HPDE6-E6E7 (cell line): ENCODE measurements at regions not wholly inside any gene's neighbourhood (a gene's known extent, or its start where the extent isn't known, plus 50 kb on each side); places are given as distances from the start of the nearest gene placed in this dataset.

Experiments
- DNase-seq: peaks from one replicate; pipeline ENCODE4 v3.0.0; 2011; ENCODE audit warnings: missing footprints; ENCODE audit errors: extremely low spot score

DNA sequence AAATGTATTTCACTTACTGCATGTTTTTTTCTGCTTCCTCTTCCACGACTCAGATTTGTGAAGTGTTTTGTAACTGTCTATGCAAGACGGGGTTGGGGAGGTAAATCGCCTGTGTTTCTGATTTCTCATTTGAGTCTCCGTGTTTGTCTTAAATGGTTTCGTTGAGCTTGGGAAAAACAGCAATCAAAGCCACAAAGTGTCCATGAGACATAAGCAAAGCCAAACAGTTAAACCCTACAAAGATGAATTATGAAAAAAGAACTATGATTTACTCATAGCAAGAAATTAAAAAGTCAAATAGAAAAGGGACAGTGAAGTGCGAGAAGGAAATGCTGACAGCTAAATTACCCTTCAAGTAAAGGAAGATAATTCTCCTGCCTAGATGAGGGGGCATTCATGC, 164.3 kb upstream of the TMPO start:
- no peak for DNase-seq

GRCh38 chr12:98351784-98352183, 163.6 kb upstream of the TMPO start:
- no peak for DNase-seq

GRCh38 chr12:98352218-98352811, 163.1 kb upstream of the TMPO start:
- DNase-seq: peak; percentile 64

DNA sequence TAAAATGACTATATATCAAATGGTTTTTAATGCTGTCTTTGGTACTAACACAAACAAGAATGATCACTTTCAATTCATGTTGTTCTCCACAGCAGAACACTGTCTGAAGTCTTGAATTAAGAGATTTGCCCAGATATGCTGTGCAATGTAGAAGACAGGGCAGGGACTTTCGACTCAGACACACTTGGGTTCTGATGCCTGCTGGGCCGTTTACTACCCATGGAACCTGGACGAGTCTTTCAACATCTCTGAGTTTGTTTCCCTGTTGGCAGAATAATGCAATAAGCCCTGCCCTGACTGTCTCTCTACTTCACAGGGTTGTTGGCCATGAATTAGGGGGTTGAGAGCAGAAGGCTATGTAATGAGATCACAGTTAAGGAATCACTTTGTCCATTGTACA, 162.6 kb upstream of the TMPO start:
- no peak for DNase-seq

- DNase-seq: no peak
Observed at GRCh38 chr12:98354520-98355035, 160.8 kb upstream of the TMPO start.

GRCh38 chr12:98355322-98355721, 160.1 kb upstream of the TMPO start:
- DNase-seq: peak; percentile 64

DNA sequence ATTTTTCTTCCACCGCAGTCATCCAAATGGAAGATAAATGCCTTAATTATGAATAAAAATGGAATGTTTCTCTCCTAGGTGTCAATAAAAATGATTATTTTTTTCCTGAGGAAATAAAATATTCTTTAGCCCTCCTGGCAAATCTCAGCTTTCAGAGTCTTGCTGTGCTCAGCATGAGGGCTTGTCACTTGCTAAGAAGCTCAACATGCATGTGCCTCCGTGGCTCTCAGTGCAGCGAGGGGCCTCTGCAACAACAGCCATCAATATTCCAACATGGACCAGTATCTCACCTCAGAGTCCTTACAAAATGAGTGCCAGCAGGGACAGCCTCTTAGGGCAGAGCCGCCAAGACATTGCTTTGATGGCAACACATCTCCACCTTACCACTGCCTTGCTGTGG, 159.5 kb upstream of the TMPO start:
- no peak for DNase-seq

- no peak for DNase-seq
Observed at GRCh38 chr12:98358144-98358543, 157.2 kb upstream of the TMPO start.

DNA sequence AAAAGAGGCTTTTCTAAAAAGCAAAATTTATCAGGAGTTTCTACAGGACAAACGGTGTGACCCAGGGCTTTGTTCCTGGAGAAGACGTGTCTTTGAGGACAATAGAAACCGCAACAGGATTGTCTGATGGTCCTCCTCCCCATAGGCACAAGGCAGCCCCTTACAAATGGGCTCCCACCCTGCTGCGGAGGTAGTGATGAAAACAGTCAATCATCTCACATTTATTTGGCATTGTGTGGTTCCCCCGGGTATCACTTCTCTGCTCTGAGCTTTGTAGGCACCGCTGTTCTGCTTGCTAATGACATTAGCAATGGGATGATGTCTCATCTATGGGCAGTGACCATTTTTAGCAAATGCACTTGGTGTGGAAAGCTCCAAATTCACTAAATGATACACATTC, 155.5 kb upstream of the TMPO start:
- DNase-seq: no peak

DNA sequence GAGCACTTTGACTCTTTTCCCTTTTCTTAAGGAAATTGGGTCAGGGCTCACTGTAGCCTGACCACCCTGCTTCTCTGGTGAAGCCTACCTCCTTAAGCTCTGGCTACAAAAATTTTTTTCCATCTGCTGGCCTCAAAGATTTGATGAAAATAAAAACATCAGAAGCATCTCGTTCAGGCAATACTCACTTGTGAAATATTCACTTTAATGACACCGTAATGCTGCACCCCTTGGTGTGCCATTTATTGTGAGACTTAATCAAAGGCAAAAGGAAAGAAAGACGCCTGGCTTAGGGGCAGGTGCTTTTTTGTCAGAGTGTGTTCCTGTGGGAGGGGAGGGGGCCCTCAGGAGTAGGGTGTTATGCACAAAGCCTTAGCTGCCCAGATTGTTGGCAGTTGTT, 155.0 kb upstream of the TMPO start:
- no peak for DNase-seq

DNA sequence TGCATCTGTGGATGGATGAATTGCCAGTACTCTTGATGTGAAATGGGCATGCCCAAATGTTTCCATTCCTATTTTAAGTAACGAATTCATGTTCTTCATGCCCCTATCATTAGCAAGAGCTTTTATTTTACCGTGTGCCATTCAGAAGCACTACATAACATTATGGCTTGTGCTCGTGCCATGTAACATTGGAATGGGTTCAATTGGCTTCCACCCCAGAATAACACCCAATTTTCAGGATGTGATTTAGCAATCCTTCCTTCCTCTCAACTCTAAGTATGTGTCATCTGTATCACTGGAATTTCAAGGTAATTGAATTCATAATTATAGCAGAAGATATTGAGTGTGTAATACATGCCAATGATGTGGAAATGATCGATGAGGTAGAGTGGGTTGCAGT, 145.8 kb upstream of the TMPO start:
- DNase-seq: no peak

DNA sequence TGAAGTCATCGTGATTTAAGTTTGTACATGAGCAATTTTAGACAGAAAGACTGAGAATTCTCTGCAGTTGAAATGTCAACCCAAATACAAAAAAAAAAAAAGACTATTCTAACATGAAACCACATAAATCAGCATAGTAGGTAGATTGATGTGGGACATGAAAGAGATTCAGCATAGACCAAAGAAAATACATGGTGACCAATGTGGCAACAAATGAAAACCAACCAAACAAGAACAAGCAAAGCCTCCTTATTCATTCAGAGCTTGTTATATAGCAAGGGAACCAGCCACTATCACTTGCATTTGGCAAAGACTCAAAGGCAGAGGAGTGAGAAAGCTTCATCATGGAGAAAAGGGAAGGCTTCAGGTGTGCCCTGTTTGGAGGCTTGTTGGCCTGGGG, 144.4 kb upstream of the TMPO start:
- DNase-seq: no peak

- DNase-seq: no peak
Observed at GRCh38 chr12:98371419-98371818, 144.0 kb upstream of the TMPO start.

DNA sequence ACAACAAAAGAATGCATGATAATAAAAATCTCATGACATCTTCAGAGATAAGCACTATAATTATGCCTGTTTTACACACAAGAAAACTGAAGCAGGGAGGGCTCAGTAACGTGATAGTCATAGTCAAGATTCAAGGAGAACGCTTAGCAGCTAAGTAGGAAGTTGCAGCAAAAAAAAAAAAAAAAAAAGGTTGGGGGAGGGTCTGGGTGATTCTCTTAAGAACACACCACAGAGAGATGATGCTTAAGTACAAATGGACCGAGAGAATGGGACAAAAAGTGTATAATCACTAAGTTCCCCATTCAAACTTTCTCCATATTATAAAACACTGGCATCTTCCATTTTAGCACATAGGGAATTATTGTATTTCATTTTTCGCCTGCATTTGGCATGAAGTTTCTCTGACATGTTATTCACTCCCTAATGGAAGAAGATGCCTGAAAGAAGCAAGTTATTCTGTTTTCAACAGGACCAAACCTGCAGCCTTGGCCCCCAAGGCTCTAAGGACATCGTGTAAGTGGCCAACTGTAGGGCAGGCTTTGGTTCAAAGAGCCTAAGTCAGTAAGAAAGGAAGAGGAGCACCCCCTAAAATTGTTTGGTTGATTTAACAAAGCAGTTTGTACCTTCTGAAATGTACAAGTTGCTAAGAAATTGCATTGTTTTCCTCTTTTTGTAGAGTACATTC, 142.9 kb upstream of the TMPO start:
- no peak for DNase-seq

- DNase-seq: peak; percentile 33
Observed at GRCh38 chr12:98373025-98373554, 142.3 kb upstream of the TMPO start.

DNA sequence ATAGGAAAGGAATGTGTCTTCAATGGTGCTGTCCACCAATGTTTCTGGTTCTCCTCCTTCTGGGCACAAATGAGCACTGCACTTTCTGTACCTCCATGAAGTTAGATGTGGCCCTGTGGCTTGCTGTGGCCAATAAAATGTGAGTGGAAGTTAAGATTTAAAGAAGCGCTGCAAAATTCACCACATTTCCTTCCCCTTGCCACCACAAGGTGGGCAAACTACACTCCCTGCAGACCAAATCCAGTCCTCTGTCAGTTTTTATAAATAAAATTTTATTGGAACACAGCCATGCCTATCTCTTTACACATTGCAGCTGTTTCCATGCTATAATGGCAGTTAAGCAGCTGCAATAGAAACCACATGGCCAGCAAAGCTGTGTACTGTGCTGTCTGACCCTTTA, 141.4 kb upstream of the TMPO start:
- no peak for DNase-seq

- no peak for DNase-seq
Observed at GRCh38 chr12:98379106-98379505, 136.3 kb upstream of the TMPO start.

DNA sequence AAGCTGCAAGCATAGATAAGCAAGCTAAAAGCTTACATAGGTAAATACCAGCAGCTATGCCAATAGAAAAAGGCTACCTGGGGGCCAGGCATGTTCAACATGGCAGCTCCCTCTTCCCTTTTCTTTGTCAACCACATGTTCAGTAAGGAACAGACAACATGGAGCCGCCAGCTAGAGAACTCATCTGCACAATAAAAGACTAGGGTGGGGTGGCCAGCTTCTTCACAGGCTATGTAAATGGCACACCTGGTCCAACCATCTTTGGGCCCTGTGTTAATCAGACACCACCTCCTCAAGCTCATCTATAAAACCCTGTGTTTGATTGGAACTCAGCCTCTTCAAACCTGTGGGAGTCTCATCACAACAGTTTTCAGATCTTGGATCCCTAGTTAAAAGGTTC, 129.7 kb upstream of the TMPO start:
- DNase-seq: no peak

DNA sequence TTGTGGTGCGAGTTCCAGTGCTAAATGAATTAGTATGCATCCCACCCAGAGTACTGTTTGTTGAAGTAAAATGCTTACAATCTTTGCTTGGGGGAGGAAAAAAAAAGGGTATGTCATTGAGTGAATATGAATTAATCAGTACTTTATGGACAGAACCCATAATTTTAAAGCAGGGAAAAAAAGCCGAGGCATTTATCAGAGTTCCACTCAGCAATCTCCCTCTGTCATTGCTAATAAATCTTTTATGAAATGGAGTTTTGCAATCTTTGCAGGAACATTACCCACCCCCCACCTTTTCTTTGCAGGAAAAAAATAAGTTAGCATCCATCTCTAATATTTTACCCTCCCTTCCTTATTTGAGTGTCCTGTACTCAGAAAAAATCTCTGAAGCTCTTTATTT, 127.9 kb upstream of the TMPO start:
- no peak for DNase-seq

DNA sequence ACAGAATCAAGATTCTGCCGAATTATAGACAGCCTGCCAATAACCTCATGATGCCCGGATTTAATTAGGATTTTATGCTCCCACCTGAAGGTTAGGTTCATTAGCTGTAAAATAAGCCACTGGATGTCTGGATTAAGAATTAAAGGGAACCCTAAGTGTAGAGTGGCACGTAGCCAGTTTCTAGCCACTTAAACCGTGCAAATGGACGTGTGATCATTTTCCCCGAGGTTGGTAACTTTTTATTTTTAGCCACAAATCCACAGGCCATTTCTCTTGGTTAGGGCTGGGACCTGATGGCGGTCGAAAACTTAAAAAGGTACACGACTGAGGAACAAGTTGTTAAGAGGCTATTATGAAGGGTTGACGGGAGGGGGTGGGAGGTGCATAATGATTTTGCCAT, 127.3 kb upstream of the TMPO start:
- DNase-seq: no peak

DNA sequence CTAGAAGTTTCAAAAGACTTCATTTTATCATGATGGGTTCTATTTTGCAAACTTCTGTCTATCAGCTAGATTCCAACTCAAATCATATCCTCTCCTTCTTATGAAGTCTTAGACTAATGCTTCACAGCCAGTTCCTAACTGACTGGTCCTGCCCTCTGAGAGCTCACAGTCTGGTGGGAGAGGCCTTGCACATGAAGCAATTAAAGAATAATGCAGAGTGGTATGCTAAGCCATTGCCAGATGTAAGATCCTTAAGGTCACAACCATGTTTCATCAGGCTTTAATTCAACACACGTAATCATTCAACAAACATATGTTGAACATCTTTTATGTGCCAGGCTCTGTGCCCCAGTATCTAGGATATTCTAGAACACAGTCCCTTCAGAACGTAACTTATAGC, 125.8 kb upstream of the TMPO start:
- no peak for DNase-seq

- DNase-seq: peak; percentile 66
Observed at GRCh38 chr12:98397323-98398105, 117.9 kb upstream of the TMPO start.

DNA sequence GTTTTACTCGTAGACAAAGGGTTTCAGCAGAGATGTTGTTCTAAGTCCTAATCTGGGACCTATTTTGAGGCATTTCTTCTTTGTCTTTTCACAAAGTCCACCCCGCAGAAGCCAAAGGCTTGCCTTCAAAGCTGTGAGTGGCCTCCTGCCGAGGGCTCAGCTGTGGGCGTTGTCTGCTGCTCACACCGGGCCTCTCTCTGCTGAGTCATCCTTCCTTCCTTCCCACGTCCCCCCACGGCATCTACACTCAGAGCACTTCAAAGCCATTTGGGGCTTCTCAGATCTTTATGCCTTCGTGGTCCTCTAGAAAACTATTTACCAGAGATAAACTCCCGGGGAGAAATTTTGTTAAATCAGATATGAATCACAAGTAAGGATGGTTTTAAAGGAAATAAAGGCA, 115.9 kb upstream of the TMPO start:
- DNase-seq: peak; percentile 25
